HG03460 (cell line): ENCODE measurements at regions not wholly inside any gene's neighbourhood (a gene's known extent, or its start where the extent isn't known, plus 50 kb on each side); places are given as distances from the start of the nearest gene placed in this dataset.
"Not testable (repeated sequence)": the region's sequence is repeated elsewhere in the genome, so short reads cannot be mapped to it uniquely, and the experiment has no call there.

Source experiments
- ATAC-seq: cut with Tn5 transposase; IDR thresholded peaks from one replicate; pipeline ENCODE4 v1.9.1; 2021; ENCODE audit not compliant: unreplicated experiment

GRCh38 chr2:109049022-109049421, 60.0 kb upstream of the EDAR start:
- no peak for ATAC-seq

DNA sequence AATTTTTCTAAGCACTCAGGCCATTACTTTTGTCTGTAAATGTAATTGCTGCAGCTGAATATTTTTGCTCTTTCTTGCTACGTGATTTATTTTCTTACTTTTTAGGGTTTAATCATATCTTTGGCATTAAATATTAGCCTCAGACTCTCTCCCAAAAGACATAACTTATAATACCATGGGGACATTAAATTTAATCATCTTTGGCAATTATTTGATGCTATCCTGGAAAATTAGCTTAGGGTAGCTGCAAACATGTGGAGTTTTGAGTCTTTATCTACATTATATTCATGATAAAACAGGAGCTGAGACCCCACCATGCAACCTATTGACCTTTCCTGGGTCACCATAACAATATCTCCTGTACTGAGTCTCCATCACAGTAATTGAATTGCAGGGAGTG, 59.1 kb upstream of the EDAR start:
- ATAC-seq = no peak

GRCh38 chr2:109047569-109047968, 58.5 kb upstream of the EDAR start:
- ATAC-seq = not testable (repeated sequence)

DNA sequence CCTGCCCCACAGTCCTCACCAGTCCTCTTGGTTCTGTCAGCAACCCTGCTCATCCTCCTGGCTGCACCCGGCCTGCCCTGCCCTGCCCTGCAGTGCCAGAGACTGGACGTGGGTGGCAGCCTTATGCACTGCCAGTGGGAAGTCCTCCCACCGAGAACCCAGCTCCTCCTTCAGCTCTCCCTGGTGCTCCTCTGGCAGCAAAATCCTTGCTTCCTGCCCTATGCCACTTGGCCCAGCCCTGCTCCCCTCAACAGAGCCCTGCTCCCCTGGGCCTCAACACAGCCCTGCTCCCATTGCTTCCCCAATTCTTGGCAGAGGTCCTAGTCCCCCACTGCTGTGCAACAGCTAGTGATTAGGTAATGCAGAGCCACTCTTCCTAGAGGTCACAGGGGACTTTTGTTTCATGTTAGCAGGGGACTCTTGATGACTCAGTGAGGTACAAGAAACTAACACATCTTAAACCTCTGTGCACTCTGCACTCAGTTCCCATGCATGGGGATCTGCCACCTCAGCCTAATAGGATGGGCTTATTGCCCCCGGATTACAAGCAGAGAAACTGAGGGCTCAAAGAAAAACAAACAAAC, 58.0 kb upstream of the EDAR start:
- ATAC-seq = peak; percentile 82

- ATAC-seq = no peak
These were observed 56.5 kb upstream of the EDAR start for GRCh38 chr2:109045505-109045904.

- ATAC-seq = no peak
These were observed 50.0 kb upstream of the EDAR start for GRCh38 chr2:109038992-109039391.
